ENCODE measurements at regions not wholly inside any gene's neighbourhood (a gene's known extent, or its start where the extent isn't known, plus 50 kb on each side); places are given as distances from the start of the nearest gene placed in this dataset.

GRCh38 chr1:239635276-239635675 is 248.9 kb downstream of the CHRM3 start:
- no peak overlapping the region for H3K4me3 ChIP-seq
- no peaks in the 10 kb centered on the region for H3K4me1 ChIP-seq
- no peak for DNase-seq
- H3K9me3 ChIP-seq: no peaks in the 10 kb centered on the region
- no peaks in the 10 kb centered on the region for H3K36me3 ChIP-seq
- H3K27ac ChIP-seq: no peak overlapping the region
- no peaks in the 10 kb centered on the region for H3K27me3 ChIP-seq
- TF ChIP-seq, protein P1, sequence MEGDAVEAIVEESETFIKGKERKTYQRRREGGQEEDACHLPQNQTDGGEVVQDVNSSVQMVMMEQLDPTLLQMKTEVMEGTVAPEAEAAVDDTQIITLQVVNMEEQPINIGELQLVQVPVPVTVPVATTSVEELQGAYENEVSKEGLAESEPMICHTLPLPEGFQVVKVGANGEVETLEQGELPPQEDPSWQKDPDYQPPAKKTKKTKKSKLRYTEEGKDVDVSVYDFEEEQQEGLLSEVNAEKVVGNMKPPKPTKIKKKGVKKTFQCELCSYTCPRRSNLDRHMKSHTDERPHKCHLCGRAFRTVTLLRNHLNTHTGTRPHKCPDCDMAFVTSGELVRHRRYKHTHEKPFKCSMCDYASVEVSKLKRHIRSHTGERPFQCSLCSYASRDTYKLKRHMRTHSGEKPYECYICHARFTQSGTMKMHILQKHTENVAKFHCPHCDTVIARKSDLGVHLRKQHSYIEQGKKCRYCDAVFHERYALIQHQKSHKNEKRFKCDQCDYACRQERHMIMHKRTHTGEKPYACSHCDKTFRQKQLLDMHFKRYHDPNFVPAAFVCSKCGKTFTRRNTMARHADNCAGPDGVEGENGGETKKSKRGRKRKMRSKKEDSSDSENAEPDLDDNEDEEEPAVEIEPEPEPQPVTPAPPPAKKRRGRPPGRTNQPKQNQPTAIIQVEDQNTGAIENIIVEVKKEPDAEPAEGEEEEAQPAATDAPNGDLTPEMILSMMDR (IDR thresholded peaks at IDR 0.05): no peak
- no peak for TF ChIP-seq POLR2A (IDR thresholded peaks at IDR 0.05)

- Histone ChIP-seq H3K4me1 (no peaks in the 10 kb centered on the region), H3K9me3 (no peaks in the 10 kb centered on the region), H3K36me3 (no peaks in the 10 kb centered on the region), H3K27ac (no peak overlapping the region), H3K4me3 (no peak overlapping the region), H3K27me3 (no peaks in the 10 kb centered on the region)
- TF ChIP-seq, protein P1 (IDR thresholded peaks at IDR 0.05): no peak
- TF ChIP-seq POLR2A (IDR thresholded peaks at IDR 0.05): no peak
- DNase-seq: no peak
Observed at GRCh38 chr1:239636347-239636746, 250.0 kb downstream of the CHRM3 start.

GRCh38 chr1:239644604-239645003 is 258.2 kb downstream of the CHRM3 start:
- Histone ChIP-seq H3K4me3 (no peak overlapping the region), H3K9me3 (no peaks in the 10 kb centered on the region), H3K36me3 (no peaks in the 10 kb centered on the region), H3K4me1 (no peaks in the 10 kb centered on the region), H3K27me3 (no peaks in the 10 kb centered on the region), H3K27ac (no peak overlapping the region)
- DNase-seq: no peak
- no peak for TF ChIP-seq POLR2A (IDR thresholded peaks at IDR 0.05)
- TF ChIP-seq, protein P1 (IDR thresholded peaks at IDR 0.05): no peak

- DNase-seq: no peak
- Histone ChIP-seq H3K4me1 (no peaks in the 10 kb centered on the region), H3K36me3 (no peaks in the 10 kb centered on the region), H3K27me3 (no peaks in the 10 kb centered on the region), H3K4me3 (no peak overlapping the region), H3K27ac (no peak overlapping the region), H3K9me3 (no peaks in the 10 kb centered on the region)
- TF ChIP-seq, protein P1 (IDR thresholded peaks at IDR 0.05): no peak
- TF ChIP-seq POLR2A (IDR thresholded peaks at IDR 0.05): no peak
Observed at GRCh38 chr1:239647045-239647444, 260.7 kb downstream of the CHRM3 start.

- H3K4me3 ChIP-seq: no peak overlapping the region
- TF ChIP-seq, protein P1 (IDR thresholded peaks at IDR 0.05): no peak
- TF ChIP-seq POLR2A (IDR thresholded peaks at IDR 0.05): no peak
- no peak for DNase-seq
- H3K36me3 ChIP-seq: no peaks in the 10 kb centered on the region
- no peak overlapping the region for H3K27ac ChIP-seq
- H3K4me1 ChIP-seq: no peaks in the 10 kb centered on the region
- no peaks in the 10 kb centered on the region for H3K27me3 ChIP-seq
- H3K9me3 ChIP-seq: no peaks in the 10 kb centered on the region
Observed at GRCh38 chr1:239647964-239648632, 261.7 kb downstream of the CHRM3 start.

GRCh38 chr1:239655023-239655422 is 268.7 kb downstream of the CHRM3 start:
- Histone ChIP-seq H3K4me1 (no peaks in the 10 kb centered on the region), H3K36me3 (no peaks in the 10 kb centered on the region), H3K27ac (no peak overlapping the region), H3K9me3 (no peaks in the 10 kb centered on the region), H3K4me3 (no peak overlapping the region), H3K27me3 (no peaks in the 10 kb centered on the region)
- TF ChIP-seq POLR2A (IDR thresholded peaks at IDR 0.05): no peak
- TF ChIP-seq, protein P1 (IDR thresholded peaks at IDR 0.05): no peak
- DNase-seq: no peak
